ENCODE measurements at regions not wholly inside any gene's neighbourhood (a gene's known extent, or its start where the extent isn't known, plus 50 kb on each side); places are given as distances from the start of the nearest gene placed in this dataset.

- in situ Hi-C loops (cut with HindIII; ENCODE audit: low pct_unique_long_range_greater_than_20kb, low sequenced_read_pairs): no loop called here
These were observed 326.1 kb downstream of the PRL start for GRCh38 chr6:21970569-21971300.

GRCh38 chr6:21971541-21971940 lies 325.3 kb downstream of the PRL start:
- DNase-seq (ENCODE audit: low read depth, low spot score): no peak
- in situ Hi-C loops (cut with HindIII; ENCODE audit: low pct_unique_long_range_greater_than_20kb, low sequenced_read_pairs): no loop called here

More at GRCh38 chr6:21970569-21971300, 326.1 kb downstream of the PRL start:
- no peak for DNase-seq (ENCODE audit: low read depth, low spot score)

- in situ Hi-C loops (cut with HindIII; ENCODE audit: low pct_unique_long_range_greater_than_20kb, low sequenced_read_pairs): no loop called here
- no peak for DNase-seq (ENCODE audit: low read depth, low spot score)
These were observed 324.3 kb downstream of the PRL start for GRCh38 chr6:21972516-21972915.

GRCh38 chr6:21977346-21977745 lies 319.5 kb downstream of the PRL start:
- in situ Hi-C loops (cut with HindIII; ENCODE audit: low pct_unique_long_range_greater_than_20kb, low sequenced_read_pairs): no loop called here

GRCh38 chr6:21981235-21981833 lies 315.5 kb downstream of the PRL start:
- no peak for DNase-seq (ENCODE audit: low read depth, low spot score)
- in situ Hi-C loops (cut with HindIII; ENCODE audit: low pct_unique_long_range_greater_than_20kb, low sequenced_read_pairs): no loop called here

More at GRCh38 chr6:21977346-21977745, 319.5 kb downstream of the PRL start:
- no peak for DNase-seq (ENCODE audit: low read depth, low spot score)

GRCh38 chr6:21984135-21984534 lies 312.7 kb downstream of the PRL start:
- no peak for DNase-seq (ENCODE audit: low read depth, low spot score)
- in situ Hi-C loops (cut with HindIII; ENCODE audit: low pct_unique_long_range_greater_than_20kb, low sequenced_read_pairs): no loop called here

- DNase-seq (ENCODE audit: low read depth, low spot score): no peak
- in situ Hi-C loops (cut with HindIII; ENCODE audit: low pct_unique_long_range_greater_than_20kb, low sequenced_read_pairs): no loop called here
These were observed 312.3 kb downstream of the PRL start for GRCh38 chr6:21984561-21984960.

GRCh38 chr6:21985904-21986303 lies 310.9 kb downstream of the PRL start:
- in situ Hi-C loops (cut with HindIII; ENCODE audit: low pct_unique_long_range_greater_than_20kb, low sequenced_read_pairs): no loop called here
- DNase-seq (ENCODE audit: low read depth, low spot score): no peak

GRCh38 chr6:21986703-21987102 lies 310.1 kb downstream of the PRL start:
- in situ Hi-C loops (cut with HindIII; ENCODE audit: low pct_unique_long_range_greater_than_20kb, low sequenced_read_pairs): no loop called here
- DNase-seq (ENCODE audit: low read depth, low spot score): no peak

- peak; percentile 80 for DNase-seq (ENCODE audit: low read depth, low spot score)
- in situ Hi-C loops (cut with HindIII; ENCODE audit: low pct_unique_long_range_greater_than_20kb, low sequenced_read_pairs): no loop called here
These were observed 309.3 kb downstream of the PRL start for GRCh38 chr6:21987501-21987957.

- in situ Hi-C loops (cut with HindIII; ENCODE audit: low pct_unique_long_range_greater_than_20kb, low sequenced_read_pairs): no loop called here
- DNase-seq (ENCODE audit: low read depth, low spot score): no peak
These were observed 306.3 kb downstream of the PRL start for GRCh38 chr6:21990577-21990976.

GRCh38 chr6:21992178-21992967 lies 304.5 kb downstream of the PRL start:
- DNase-seq (ENCODE audit: low read depth, low spot score): no peak
- in situ Hi-C loops (cut with HindIII; ENCODE audit: low pct_unique_long_range_greater_than_20kb, low sequenced_read_pairs): no loop called here

- in situ Hi-C loops (cut with HindIII; ENCODE audit: low pct_unique_long_range_greater_than_20kb, low sequenced_read_pairs): no loop called here
- no peak for DNase-seq (ENCODE audit: low read depth, low spot score)
These were observed 303.0 kb downstream of the PRL start for GRCh38 chr6:21993841-21994240.

GRCh38 chr6:21994821-21995220 lies 302.0 kb downstream of the PRL start:
- in situ Hi-C loops (cut with HindIII; ENCODE audit: low pct_unique_long_range_greater_than_20kb, low sequenced_read_pairs): no loop called here
- DNase-seq (ENCODE audit: low read depth, low spot score): no peak

GRCh38 chr6:21995318-21995717 lies 301.5 kb downstream of the PRL start:
- no peak for DNase-seq (ENCODE audit: low read depth, low spot score)
- in situ Hi-C loops (cut with HindIII; ENCODE audit: low pct_unique_long_range_greater_than_20kb, low sequenced_read_pairs): no loop called here

- peak; percentile 69 for DNase-seq (ENCODE audit: low read depth, low spot score)
- in situ Hi-C loops (cut with HindIII; ENCODE audit: low pct_unique_long_range_greater_than_20kb, low sequenced_read_pairs): no loop called here
These were observed 300.3 kb downstream of the PRL start for GRCh38 chr6:21996425-21997118.

- in situ Hi-C loops (cut with HindIII; ENCODE audit: low pct_unique_long_range_greater_than_20kb, low sequenced_read_pairs): no loop called here
- no peak for DNase-seq (ENCODE audit: low read depth, low spot score)
These were observed 299.5 kb downstream of the PRL start for GRCh38 chr6:21997119-21998037.

Measured in SK-MEL-5 (cell line).